RWPE1 (cell line): ENCODE measurements at regions not wholly inside any gene's neighbourhood (a gene's known extent, or its start where the extent isn't known, plus 50 kb on each side); places are given as distances from the start of the nearest gene placed in this dataset.

Experiments used
- CTCF ChIA-PET: fragments of 350-600 bp; sonication (Branson Sonifier 250); formaldehyde crosslinking; extraction: SDS; loops from one replicate; lab custom pipeline; 2021; lab: Yijun Ruan, JAX
- POLR2A ChIA-PET: fragments of 400-600 bp; formaldehyde crosslinking; extraction: SDS; loops from one replicate; lab custom pipeline; 2020; ENCODE audit warnings: antibody characterized with exemption; ENCODE audit not compliant: low non-redundant PET; lab: Yijun Ruan, JAX
- DNase-seq: peaks from one replicate; pipeline ENCODE4 v3.0.0; 2012; ENCODE audit warnings: low spot score
- H3K27ac ChIP-seq: fragments of 450-650 bp; 2 replicates; pipeline ENCODE4 v1.5.1; 2017
- CTCF ChIP-seq: fragments of 450-650 bp; conservative IDR thresholded peaks from 2 replicates; pipeline ENCODE4 v1.5.1; 2017; ENCODE audit warnings: low read depth, mild to moderate bottlenecking

DNA sequence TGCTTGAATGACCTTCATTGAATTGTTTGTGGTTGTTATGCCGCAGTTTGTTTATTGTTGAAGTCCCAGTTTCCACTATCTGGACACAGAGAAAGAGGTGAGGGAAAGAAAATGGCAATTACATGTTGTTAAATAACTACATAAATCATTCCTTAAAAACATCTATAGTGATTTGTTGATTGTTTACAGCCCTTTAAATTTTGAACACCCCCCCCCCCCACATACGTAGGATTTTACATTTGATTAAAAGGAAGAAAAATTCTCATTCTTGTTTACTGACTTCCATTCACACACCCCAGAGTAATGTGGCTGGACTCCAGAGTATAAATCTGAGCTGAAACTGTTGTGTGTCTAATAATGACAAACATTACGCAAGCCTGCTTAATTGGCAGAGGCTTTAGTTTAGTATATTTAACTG is 87.1 kb upstream of the FAM174A start:
- no peak for DNase-seq
- no peak overlapping the region for H3K27ac ChIP-seq
- TF ChIP-seq CTCF: no peak
- ChIA-PET CTCF (interaction anchor here (0.7 kb wide), 1 partner anchor 915 kb away, joined by 5 read pairs; no protein-coding TSS in a partner anchor), POLR2A (no interaction called here)

- POLR2A ChIA-PET: no interaction called here
- no peak for DNase-seq
- no peak overlapping the region for H3K27ac ChIP-seq
- CTCF ChIA-PET: no interaction called here
- no peak for TF ChIP-seq CTCF
These were observed 88.2 kb upstream of the FAM174A start for GRCh38 chr5:100446879-100447430.

GRCh38 chr5:100444961-100445360 is 90.2 kb upstream of the FAM174A start:
- POLR2A ChIA-PET: no interaction called here
- H3K27ac ChIP-seq: no peak overlapping the region
- no peak for TF ChIP-seq CTCF
- no peak for DNase-seq
- CTCF ChIA-PET: no interaction called here

DNA sequence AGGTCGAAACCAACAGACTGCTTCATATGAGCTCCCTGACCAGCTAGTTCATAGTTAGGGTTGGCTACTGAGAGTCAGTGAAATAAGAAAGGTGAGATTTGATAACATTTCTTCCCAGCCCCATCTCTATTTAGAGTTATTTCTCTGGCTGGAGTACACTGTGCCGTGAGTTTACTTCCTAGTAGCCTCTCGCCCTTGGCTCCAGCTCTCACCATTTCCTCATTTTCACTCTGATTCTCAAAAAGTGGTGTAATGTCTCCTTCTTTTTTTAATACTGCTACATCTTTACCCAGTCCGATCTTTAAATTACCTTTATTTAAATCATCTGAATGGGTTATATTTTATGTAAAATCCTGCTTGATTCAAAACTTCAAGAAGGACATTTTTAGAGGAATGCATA is 100.4 kb upstream of the FAM174A start:
- CTCF ChIA-PET: interaction anchor here (0.5 to 0.6 kb wide), 2 partner anchors 667 to 1330 kb away, joined by 3 to 6 read pairs; no protein-coding TSS in a partner anchor
- POLR2A ChIA-PET: no interaction called here
- TF ChIP-seq CTCF: no peak
- DNase-seq: no peak
- H3K27ac ChIP-seq: no peak overlapping the region

DNA sequence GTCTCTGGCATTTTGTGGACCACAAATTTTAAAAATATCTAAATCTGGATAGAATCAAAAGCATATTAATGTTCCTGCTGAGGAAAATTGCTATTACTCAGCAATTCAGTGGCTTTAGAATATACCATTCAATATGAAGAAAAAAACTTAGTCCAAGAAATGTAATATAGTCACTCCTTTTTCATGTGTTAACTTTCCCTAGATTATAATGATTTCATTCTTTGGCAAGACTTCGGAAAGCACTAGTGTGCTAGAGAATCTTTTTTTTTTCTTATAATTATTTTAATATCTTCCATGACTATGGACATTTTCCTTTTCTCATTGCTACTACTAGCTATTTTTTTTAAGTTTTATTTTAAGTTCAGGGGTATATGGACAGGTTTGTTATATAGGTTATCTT is 102.4 kb upstream of the FAM174A start:
- no peak for TF ChIP-seq CTCF
- CTCF ChIA-PET: no interaction called here
- POLR2A ChIA-PET: no interaction called here

DNA sequence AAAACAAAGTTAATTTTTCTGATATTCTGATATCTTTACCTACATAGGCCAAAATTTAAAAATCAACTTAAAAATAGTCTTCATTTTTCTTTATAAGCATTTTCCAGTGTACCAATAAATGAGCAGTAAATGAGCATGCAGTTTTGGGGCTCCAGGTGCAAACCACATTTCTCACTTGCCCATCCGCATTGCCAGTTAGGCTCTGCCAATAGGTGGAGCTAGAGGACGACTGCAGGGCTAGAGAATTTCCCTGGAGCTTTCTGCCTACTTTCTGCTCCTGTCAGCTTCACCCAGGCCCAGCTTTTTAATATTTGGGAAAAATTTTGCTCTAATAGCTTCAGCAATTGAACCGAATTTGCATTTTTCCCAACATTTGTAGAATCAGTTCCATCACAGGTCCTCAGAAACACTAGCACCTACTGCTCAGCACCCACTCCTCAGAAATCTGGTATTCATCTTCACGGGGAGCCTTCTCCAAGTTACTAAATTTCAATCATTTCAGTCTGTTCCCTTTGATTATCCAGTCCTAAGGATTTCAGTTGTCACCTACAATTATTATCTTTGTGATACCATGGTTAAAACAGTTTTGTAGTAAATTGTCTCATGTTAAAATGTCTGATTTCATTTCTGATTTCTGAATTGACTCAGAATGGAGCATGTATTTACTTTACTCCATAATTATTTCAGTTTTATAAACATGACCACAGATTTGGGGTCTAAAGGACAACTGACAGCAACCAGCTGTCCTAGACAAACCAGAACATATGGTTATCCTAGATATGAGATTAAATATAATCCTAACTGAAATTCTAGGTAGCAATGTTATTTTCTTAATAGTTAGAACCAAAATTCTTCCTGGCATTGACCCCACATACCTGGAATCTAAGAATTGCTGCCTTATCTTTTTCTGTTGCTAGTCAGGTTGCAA is 104.6 kb upstream of the FAM174A start:
- DNase-seq: peak; percentile 32
- peak; percentile 99 for TF ChIP-seq CTCF
- POLR2A ChIA-PET: no interaction called here
- no peak overlapping the region for H3K27ac ChIP-seq
- CTCF ChIA-PET: interaction anchor here (0.5 to 1.0 kb wide), 11 partner anchors 10 to 1193 kb away, joined by 3 to 6 read pairs (median 4); no protein-coding TSS in a partner anchor

More for the DNA sequence above, 102.4 kb upstream of the FAM174A start:
- DNase-seq: no peak
- no peak overlapping the region for H3K27ac ChIP-seq
